ENCODE measurements at regions not wholly inside any gene's neighbourhood (a gene's known extent, or its start where the extent isn't known, plus 50 kb on each side); places are given as distances from the start of the nearest gene placed in this dataset.

DNA sequence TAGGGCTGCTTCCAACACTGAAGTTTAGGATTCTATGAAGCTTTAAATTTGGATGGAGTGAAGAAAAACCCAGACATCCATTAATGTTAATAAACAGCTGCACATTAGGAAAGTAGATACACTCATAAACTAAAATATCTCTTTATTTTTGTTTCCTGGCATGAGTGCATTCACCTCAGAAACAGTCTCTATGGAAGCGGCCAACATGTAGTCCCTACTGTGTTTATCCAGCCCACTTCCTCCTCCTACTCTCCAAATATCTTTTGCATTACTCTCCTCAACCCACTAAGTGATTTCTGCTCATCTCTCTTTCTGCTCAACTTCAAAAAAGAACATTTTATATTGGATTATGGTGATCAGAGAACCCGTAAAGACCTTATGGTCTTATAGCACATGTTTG lies 180.3 kb upstream of the MXRA5 start:
- no peak for TF ChIP-seq CTCF (IDR thresholded peaks at IDR 0.05)
- TF ChIP-seq POLR2A (IDR thresholded peaks at IDR 0.05), result no peak

Measured in heart left ventricle (tissue), 13 donors.